DOHH2 (cell line): ENCODE measurements at regions not wholly inside any gene's neighbourhood (a gene's known extent, or its start where the extent isn't known, plus 50 kb on each side); places are given as distances from the start of the nearest gene placed in this dataset.

Experiments used
- H3F3A ChIP-seq: fragments of 200-600 bp; sonication (generic), shearing (Covaris generic); 2 replicates; pipeline ENCODE4 v1.6.0; 2016; ENCODE audit warnings: antibody characterized with exemption, mild to moderate bottlenecking; ENCODE audit not compliant: control insufficient read depth, insufficient read depth
- H3K27ac ChIP-seq: fragments of 200-600 bp; sonication (generic); 2 replicates; pipeline ENCODE4 v1.5.1; 2014; ENCODE audit warnings: low read depth, mild to moderate bottlenecking, low read length, moderate library complexity
- H3K27me3 ChIP-seq: fragments of 200-600 bp; sonication (generic); 2 replicates; pipeline ENCODE4 v1.6.1; 2014; ENCODE audit warnings: mild to moderate bottlenecking, low read length, mixed read lengths; ENCODE audit not compliant: control insufficient read depth
- H3K36me3 ChIP-seq: fragments of 200-600 bp; sonication (generic); 2 replicates; pipeline ENCODE4 v1.6.1; 2014; ENCODE audit warnings: mild to moderate bottlenecking, low read length, moderate library complexity, mixed read lengths; ENCODE audit not compliant: control insufficient read depth
- H3K4me1 ChIP-seq: fragments of 200-600 bp; sonication (generic); 2 replicates; pipeline ENCODE4 v1.6.1; 2014; ENCODE audit warnings: mild to moderate bottlenecking, low read length, mixed read lengths; ENCODE audit not compliant: control insufficient read depth
- H3K4me2 ChIP-seq: fragments of 200-600 bp; sonication (generic); 2 replicates; pipeline ENCODE4 v1.6.0; 2014; ENCODE audit warnings: mild to moderate bottlenecking, low read length, moderate library complexity
- H3K4me3 ChIP-seq: fragments of 200-600 bp; sonication (generic); 2 replicates; pipeline ENCODE4 v1.5.1; 2014; ENCODE audit warnings: mild to moderate bottlenecking, low read length, mixed read lengths
- H3K79me2 ChIP-seq: fragments of 200-600 bp; sonication (generic); 2 replicates; pipeline ENCODE4 v1.6.1; 2014; ENCODE audit warnings: mild to moderate bottlenecking, low read length, mixed read lengths; ENCODE audit not compliant: control insufficient read depth
- H3K9me2 ChIP-seq: fragments of 200-600 bp; sonication (generic); replicated peaks from 2 replicates; pipeline ENCODE4 v1.6.1; 2014; ENCODE audit warnings: mild to moderate bottlenecking, low read length, mixed read lengths; ENCODE audit not compliant: control insufficient read depth
- H3K9me3 ChIP-seq: fragments of 200-600 bp; sonication (generic); 2 replicates; pipeline ENCODE4 v1.6.1; 2014; ENCODE audit warnings: antibody characterized with exemption, low read length, mixed read lengths; ENCODE audit not compliant: control insufficient read depth, insufficient read depth
- H4K20me1 ChIP-seq: fragments of 200-600 bp; sonication (generic); 2 replicates; pipeline ENCODE4 v1.6.0; 2014; ENCODE audit warnings: low read depth, mild to moderate bottlenecking, antibody characterized with exemption, low read length, moderate library complexity; ENCODE audit not compliant: control insufficient read depth, insufficient read depth
- CTCF ChIP-seq: fragments of 200-600 bp; sonication (generic); IDR thresholded peaks from one replicate; pipeline ENCODE4 v1.5.1; 2014; ENCODE audit warnings: antibody characterized with exemption, mild to moderate bottlenecking, low read depth, low read length; ENCODE audit not compliant: poor library complexity, severe bottlenecking
- EZH2phosphoT487 ChIP-seq: fragments of 200-600 bp; sonication (generic); IDR thresholded peaks from 2 replicates; pipeline ENCODE4 v1.6.1; 2017; ENCODE audit warnings: borderline replicate concordance, mild to moderate bottlenecking, antibody characterized with exemption, low read length, moderate library complexity, mixed read lengths

- Histone ChIP-seq H3K36me3 (no peaks in the 10 kb centered on the region), H3K9me3 (no peaks in the 10 kb centered on the region), H3K4me1 (no peaks in the 10 kb centered on the region), H3K79me2 (no peaks in the 10 kb centered on the region), H3K4me2 (no peak overlapping the region), H3K27me3 (no peaks in the 10 kb centered on the region), H3F3A (no peaks in the 10 kb centered on the region), H4K20me1 (no peaks in the 10 kb centered on the region), H3K27ac (no peak overlapping the region), H3K4me3 (no peak overlapping the region), H3K9me2 (no peaks in the 10 kb centered on the region)
- TF ChIP-seq CTCF (no peak), EZH2phosphoT487 (no peak)
These were observed 132.8 kb upstream of the RAI14 start for GRCh38 chr5:34523387-34523726.

GRCh38 chr5:34524123-34524522 lies 132.0 kb upstream of the RAI14 start:
- Histone ChIP-seq H3F3A (no peaks in the 10 kb centered on the region), H3K4me2 (no peak overlapping the region), H3K9me3 (no peaks in the 10 kb centered on the region), H3K4me1 (no peaks in the 10 kb centered on the region), H3K36me3 (no peaks in the 10 kb centered on the region), H3K27ac (no peak overlapping the region), H4K20me1 (no peaks in the 10 kb centered on the region), H3K9me2 (no peaks in the 10 kb centered on the region), H3K4me3 (no peak overlapping the region), H3K27me3 (no peaks in the 10 kb centered on the region), H3K79me2 (no peaks in the 10 kb centered on the region)
- no peak for TF ChIP-seq EZH2phosphoT487
- no peak for TF ChIP-seq CTCF

GRCh38 chr5:34525761-34526160 lies 130.4 kb upstream of the RAI14 start:
- H3K79me2 ChIP-seq, result no peaks in the 10 kb centered on the region
- no peaks in the 10 kb centered on the region for H3K36me3 ChIP-seq
- no peak overlapping the region for H3K4me3 ChIP-seq
- no peaks in the 10 kb centered on the region for H3F3A ChIP-seq
- TF ChIP-seq CTCF, result no peak
- no peak for TF ChIP-seq EZH2phosphoT487
- no peaks in the 10 kb centered on the region for H4K20me1 ChIP-seq
- H3K9me2 ChIP-seq, result no peaks in the 10 kb centered on the region
- no peaks in the 10 kb centered on the region for H3K4me1 ChIP-seq
- H3K9me3 ChIP-seq, result no peaks in the 10 kb centered on the region
- H3K4me2 ChIP-seq, result no peak overlapping the region
- no peaks in the 10 kb centered on the region for H3K27me3 ChIP-seq
- H3K27ac ChIP-seq, result no peak overlapping the region

- H3K27me3 ChIP-seq, result no peaks in the 10 kb centered on the region
- H4K20me1 ChIP-seq, result no peaks in the 10 kb centered on the region
- no peaks in the 10 kb centered on the region for H3K79me2 ChIP-seq
- no peaks in the 10 kb centered on the region for H3F3A ChIP-seq
- H3K4me1 ChIP-seq, result no peaks in the 10 kb centered on the region
- H3K9me3 ChIP-seq, result no peaks in the 10 kb centered on the region
- H3K9me2 ChIP-seq, result no peaks in the 10 kb centered on the region
- H3K27ac ChIP-seq, result no peak overlapping the region
- TF ChIP-seq EZH2phosphoT487, result no peak
- no peak for TF ChIP-seq CTCF
- H3K4me3 ChIP-seq, result no peak overlapping the region
- H3K36me3 ChIP-seq, result no peaks in the 10 kb centered on the region
- H3K4me2 ChIP-seq, result no peak overlapping the region
These were observed 129.3 kb upstream of the RAI14 start for GRCh38 chr5:34526682-34527305.
